D721Med (cell line): ENCODE measurements at regions not wholly inside any gene's neighbourhood (a gene's known extent, or its start where the extent isn't known, plus 50 kb on each side); places are given as distances from the start of the nearest gene placed in this dataset.

Experiments
- DNase-seq: peaks from one replicate; pipeline ENCODE4 v3.0.0; 2011; ENCODE audit warnings: low spot score; ENCODE audit not compliant: insufficient read length
- FAIRE-seq: peaks from 2 replicates; lab custom pipeline; 2011; peaks lifted over from hg19 to GRCh38; lab: Jason Lieb, UNC
- TF ChIP-seq, protein P1 (sequence below): IDR thresholded peaks from 2 replicates; pipeline ENCODE4 v1.5.1; 2012; ENCODE audit warnings: mild to moderate bottlenecking, control low read depth; ENCODE audit not compliant: insufficient read depth; ENCODE audit errors: missing control alignments

DNA sequence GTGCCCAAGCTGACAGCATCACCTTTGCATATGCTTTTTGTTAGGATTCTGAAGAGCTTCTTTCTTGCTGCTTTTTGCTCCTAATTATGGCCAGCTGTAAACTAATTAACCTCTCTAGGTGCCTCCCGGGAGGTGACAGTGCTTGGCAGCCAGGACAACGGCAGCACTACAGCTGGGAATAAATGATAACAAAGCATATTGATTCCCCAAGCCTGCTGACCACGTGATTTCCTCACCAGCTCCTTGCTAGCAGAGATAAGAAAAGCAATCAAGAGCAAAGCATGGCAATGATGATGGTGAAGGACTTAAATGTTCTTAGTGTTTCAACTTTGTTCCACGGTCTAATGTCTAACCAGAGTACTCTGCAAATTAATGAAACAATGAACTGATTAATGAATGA lies 1074.4 kb upstream of the GYPC start:
- no peak for DNase-seq
- TF ChIP-seq, protein P1, sequence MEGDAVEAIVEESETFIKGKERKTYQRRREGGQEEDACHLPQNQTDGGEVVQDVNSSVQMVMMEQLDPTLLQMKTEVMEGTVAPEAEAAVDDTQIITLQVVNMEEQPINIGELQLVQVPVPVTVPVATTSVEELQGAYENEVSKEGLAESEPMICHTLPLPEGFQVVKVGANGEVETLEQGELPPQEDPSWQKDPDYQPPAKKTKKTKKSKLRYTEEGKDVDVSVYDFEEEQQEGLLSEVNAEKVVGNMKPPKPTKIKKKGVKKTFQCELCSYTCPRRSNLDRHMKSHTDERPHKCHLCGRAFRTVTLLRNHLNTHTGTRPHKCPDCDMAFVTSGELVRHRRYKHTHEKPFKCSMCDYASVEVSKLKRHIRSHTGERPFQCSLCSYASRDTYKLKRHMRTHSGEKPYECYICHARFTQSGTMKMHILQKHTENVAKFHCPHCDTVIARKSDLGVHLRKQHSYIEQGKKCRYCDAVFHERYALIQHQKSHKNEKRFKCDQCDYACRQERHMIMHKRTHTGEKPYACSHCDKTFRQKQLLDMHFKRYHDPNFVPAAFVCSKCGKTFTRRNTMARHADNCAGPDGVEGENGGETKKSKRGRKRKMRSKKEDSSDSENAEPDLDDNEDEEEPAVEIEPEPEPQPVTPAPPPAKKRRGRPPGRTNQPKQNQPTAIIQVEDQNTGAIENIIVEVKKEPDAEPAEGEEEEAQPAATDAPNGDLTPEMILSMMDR = no peak

DNA sequence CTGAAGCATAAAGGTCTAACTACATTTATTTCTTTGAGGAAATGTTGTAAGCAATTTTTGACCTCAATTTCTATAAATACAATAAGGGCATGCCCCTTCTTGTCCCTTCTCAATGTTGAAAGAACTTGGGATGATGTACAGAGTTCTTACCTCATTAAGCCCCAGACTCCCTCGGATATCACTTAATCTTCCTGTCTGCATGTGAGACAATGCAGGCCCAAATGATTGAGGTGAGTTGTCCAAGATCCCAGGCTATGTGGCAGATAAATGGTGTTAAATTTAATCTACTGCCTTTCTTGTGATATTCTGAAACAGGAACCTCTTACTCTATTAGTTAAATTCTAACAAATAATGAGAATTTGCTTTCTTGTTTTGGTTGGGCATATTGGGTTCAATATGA lies 1073.4 kb upstream of the GYPC start:
- no peak for DNase-seq
- TF ChIP-seq, protein P1 = no peak
- no peak for FAIRE-seq

More for the DNA sequence above, 1074.4 kb upstream of the GYPC start:
- FAIRE-seq = no peak

DNA sequence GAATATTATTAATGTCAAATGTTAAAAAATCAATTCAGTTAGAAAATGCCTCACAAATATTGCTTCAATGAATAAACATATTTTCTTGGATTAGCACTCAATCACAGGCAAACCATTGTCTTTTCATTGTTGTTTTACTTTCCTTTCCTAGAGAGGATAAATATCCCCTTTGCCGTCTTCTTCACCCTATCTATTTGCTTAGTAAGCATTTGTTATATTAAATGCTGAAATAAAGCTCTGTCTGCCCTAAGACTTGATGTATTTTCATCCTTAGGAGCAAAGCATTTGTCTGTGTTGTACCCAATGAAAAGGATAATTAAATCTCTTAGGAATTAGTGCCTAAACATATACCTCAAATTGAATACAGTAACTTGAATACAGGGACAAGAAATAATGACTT lies 1071.2 kb upstream of the GYPC start:
- TF ChIP-seq, protein P1 = no peak
- FAIRE-seq (no peak), DNase-seq (no peak)

DNA sequence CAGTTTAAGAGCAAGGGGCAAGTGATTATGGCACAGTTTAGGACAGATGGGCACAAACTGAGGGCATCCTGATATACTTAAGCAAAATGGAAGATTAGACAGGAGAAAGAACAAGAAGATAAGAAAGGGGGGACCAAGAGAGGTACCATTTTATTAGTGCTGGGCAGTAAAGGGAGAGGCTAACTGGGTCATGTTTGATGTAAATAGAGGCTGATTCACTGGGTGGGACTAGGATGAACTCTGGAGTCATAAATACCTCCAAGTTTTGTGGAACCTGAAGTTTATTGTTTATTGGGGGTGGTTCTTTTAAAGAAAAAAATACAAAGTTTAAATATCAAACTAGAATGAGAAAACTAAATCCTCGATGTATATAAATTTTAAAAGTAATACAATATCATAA lies 1067.2 kb upstream of the GYPC start:
- DNase-seq (no peak), FAIRE-seq (no peak)
- TF ChIP-seq, protein P1 = no peak

DNA sequence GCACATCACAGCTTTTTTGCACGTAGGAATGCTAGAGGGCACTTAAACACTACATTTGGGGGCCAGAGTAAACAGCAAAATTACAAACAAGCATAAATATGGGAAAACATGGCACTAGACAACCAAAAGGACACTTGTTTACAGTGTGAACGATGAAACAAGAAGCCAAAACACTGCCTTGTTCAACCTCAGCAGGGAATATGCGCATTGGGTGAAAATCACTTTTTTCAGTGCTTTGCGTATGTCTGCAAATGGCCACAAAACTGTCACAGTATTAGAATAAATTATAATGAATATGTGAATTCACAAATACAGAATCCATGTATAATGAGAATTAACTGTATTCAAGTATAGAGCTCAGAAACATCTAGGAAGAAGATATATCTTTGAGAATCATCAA lies 1064.0 kb upstream of the GYPC start:
- DNase-seq (no peak), FAIRE-seq (no peak)
- TF ChIP-seq, protein P1 = no peak

DNA sequence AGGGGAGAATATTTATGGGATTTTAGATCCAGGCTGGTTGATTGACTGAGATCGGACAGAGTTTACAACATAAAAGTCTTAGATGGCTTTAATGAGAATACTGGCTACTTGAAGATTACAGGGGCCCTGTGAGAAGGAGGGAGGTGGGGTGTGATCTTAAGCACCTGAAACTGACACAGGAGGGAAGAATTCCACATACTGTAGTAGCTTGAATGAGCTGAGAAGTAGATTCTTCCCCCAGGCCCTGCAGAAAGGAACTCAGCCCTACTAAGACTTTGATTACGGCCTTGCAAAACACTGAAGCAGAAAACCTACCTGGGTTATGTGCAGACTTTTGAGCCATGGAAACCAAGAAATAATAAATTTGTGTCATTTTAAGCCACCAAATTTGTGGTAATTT lies 1062.9 kb upstream of the GYPC start:
- no peak for DNase-seq
- FAIRE-seq = no peak
- TF ChIP-seq, protein P1 = no peak

DNA sequence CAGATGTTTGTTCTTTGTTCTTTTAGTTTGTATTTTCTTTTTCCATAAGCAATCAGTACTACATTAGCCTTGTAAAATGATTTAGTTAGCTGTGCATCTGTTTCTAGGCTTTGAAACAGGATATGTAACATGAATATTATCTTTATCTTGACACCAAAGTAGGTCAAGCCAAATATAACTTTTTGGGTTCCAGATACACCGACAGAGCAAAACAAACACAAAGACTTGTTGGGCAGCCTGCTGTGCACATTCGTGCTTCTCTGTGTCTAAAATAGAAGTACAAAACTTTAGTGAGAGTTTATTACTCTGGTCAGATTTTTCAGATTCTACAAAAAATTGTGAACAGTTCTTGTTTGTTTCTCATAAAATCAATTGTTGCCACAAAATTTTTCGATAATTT lies 1059.3 kb upstream of the GYPC start:
- DNase-seq (no peak), FAIRE-seq (no peak)
- TF ChIP-seq, protein P1 = no peak
